ENCODE measurements at regions not wholly inside any gene's neighbourhood (a gene's known extent, or its start where the extent isn't known, plus 50 kb on each side); places are given as distances from the start of the nearest gene placed in this dataset.

- Mint-ChIP-seq H3K9me3 (peaks cover 8% of the 10 kb centered on the region), H3K4me3 (no peak overlapping the region), H3K27ac (no peak overlapping the region), H3K27me3 (ENCODE audit: insufficient read depth) (no peaks in the 10 kb centered on the region), H3K36me3 (ENCODE audit: low read depth) (no peaks in the 10 kb centered on the region), H3K4me1 (peaks cover 10% of the 10 kb centered on the region)
- H3K9ac ChIP-seq (ENCODE audit: extremely low read depth, low read length, poor library complexity, severe bottlenecking) = no peak overlapping the region
- DNase-seq = no peak
- 93% methylated on average over 3 of the region's 3 CpGs; no CpG with 5 or more reads in 1 of the 2 experiments for WGBS, 2 experiments (ENCODE audit: insufficient coverage in 1 of 2, insufficient read length in 1 of 2)
- H3K27me3 ChIP-seq (ENCODE audit: control insufficient read depth, insufficient read depth, low read length, poor library complexity, severe bottlenecking) = no peaks in the 10 kb centered on the region
- H3K9me3 ChIP-seq (ENCODE audit: control insufficient read depth, low read length) = peaks cover 18% of the 10 kb centered on the region
- H3K4me3 ChIP-seq (ENCODE audit: low read length) = peak overlapping the region; percentile 25
- H3K4me1 ChIP-seq (ENCODE audit: control insufficient read depth, insufficient read depth, low read length) = peaks cover 6% of the 10 kb centered on the region
- no peaks in the 10 kb centered on the region for H3K36me3 ChIP-seq (ENCODE audit: control insufficient read depth, insufficient read depth, low read length)
- H3K27ac ChIP-seq (ENCODE audit: low read depth, low read length) = no peak overlapping the region
- TF ChIP-seq, protein P1, sequence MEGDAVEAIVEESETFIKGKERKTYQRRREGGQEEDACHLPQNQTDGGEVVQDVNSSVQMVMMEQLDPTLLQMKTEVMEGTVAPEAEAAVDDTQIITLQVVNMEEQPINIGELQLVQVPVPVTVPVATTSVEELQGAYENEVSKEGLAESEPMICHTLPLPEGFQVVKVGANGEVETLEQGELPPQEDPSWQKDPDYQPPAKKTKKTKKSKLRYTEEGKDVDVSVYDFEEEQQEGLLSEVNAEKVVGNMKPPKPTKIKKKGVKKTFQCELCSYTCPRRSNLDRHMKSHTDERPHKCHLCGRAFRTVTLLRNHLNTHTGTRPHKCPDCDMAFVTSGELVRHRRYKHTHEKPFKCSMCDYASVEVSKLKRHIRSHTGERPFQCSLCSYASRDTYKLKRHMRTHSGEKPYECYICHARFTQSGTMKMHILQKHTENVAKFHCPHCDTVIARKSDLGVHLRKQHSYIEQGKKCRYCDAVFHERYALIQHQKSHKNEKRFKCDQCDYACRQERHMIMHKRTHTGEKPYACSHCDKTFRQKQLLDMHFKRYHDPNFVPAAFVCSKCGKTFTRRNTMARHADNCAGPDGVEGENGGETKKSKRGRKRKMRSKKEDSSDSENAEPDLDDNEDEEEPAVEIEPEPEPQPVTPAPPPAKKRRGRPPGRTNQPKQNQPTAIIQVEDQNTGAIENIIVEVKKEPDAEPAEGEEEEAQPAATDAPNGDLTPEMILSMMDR (conservative IDR thresholded peaks at IDR 0.05) = no peak
These were observed 168.5 kb upstream of the PELI2 start for GRCh38 chr14:55949708-55950107.

- no peaks in the 10 kb centered on the region for H3K27me3 ChIP-seq (ENCODE audit: control insufficient read depth, insufficient read depth, low read length, poor library complexity, severe bottlenecking)
- no peak overlapping the region for H3K27ac Mint-ChIP-seq
- H3K4me1 ChIP-seq (ENCODE audit: control insufficient read depth, insufficient read depth, low read length) = peaks cover 6% of the 10 kb centered on the region
- WGBS, 2 experiments (ENCODE audit: insufficient coverage in 1 of 2, insufficient read length in 1 of 2) = 83 to 94% methylated on average over 4 to 7 of the region's 7 CpGs
- no peak overlapping the region for H3K9ac ChIP-seq (ENCODE audit: extremely low read depth, low read length, poor library complexity, severe bottlenecking)
- H3K36me3 Mint-ChIP-seq (ENCODE audit: low read depth) = no peaks in the 10 kb centered on the region
- peak overlapping the region; percentile 25 for H3K4me3 ChIP-seq (ENCODE audit: low read length)
- H3K4me1 Mint-ChIP-seq = peaks cover 10% of the 10 kb centered on the region
- H3K9me3 Mint-ChIP-seq = peaks cover 8% of the 10 kb centered on the region
- H3K36me3 ChIP-seq (ENCODE audit: control insufficient read depth, insufficient read depth, low read length) = no peaks in the 10 kb centered on the region
- no peaks in the 10 kb centered on the region for H3K27me3 Mint-ChIP-seq (ENCODE audit: insufficient read depth)
- H3K4me3 Mint-ChIP-seq = no peak overlapping the region
- TF ChIP-seq, protein P1 (conservative IDR thresholded peaks at IDR 0.05) = no peak
- no peak overlapping the region for H3K27ac ChIP-seq (ENCODE audit: low read depth, low read length)
- H3K9me3 ChIP-seq (ENCODE audit: control insufficient read depth, low read length) = peaks cover 18% of the 10 kb centered on the region
- DNase-seq = no peak
These were observed 168.1 kb upstream of the PELI2 start for GRCh38 chr14:55950135-55950534.

DNA sequence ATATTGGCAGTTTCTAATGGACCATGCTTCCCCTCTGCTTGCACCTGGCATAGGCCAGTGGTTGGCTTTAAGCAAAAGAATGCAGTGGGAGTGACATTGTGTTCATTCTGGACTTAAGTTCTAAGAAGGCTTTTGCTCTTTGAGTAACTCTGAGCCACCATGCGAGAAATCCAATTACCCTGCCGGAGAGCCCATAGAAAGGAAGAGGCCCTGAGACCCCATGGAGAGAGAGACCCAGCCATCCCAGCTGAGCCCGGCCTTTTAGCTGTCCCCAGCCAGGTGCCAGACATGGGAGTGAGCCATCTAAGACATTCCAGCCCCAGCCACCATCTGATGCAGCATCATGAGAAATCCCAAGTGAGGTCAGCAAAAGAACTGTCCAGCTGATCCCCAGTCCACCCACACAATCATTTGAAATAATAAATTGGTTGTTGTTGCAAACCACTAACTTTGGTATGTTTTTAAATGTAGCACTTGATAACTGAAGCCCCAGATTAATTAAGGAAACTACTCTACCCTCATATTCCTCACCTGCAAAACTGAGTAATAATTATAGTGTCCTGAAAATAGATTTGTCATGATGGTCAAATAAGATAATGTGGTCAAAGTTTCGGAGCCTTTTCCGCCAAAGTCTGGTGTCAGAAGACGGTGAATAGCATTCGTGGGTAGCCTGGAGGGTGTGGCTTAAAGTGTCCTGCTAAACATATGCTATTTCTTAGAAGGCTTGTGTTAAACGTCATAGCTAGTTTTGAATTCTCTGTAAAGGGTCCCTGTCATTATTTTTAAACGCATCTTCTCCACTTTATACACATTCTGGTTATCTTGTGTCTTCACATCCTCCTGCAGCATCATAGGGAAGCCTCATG, 166.6 kb upstream of the PELI2 start:
- Histone ChIP-seq H3K27me3 (ENCODE audit: control insufficient read depth, insufficient read depth, low read length, poor library complexity, severe bottlenecking) (no peaks in the 10 kb centered on the region), H3K4me3 (ENCODE audit: low read length) (no peak overlapping the region), H3K9me3 (ENCODE audit: control insufficient read depth, low read length) (peaks cover 18% of the 10 kb centered on the region), H3K9ac (ENCODE audit: extremely low read depth, low read length, poor library complexity, severe bottlenecking) (no peak overlapping the region), H3K27ac (ENCODE audit: low read depth, low read length) (no peak overlapping the region), H3K4me1 (ENCODE audit: control insufficient read depth, insufficient read depth, low read length) (peaks cover 6% of the 10 kb centered on the region), H3K36me3 (ENCODE audit: control insufficient read depth, insufficient read depth, low read length) (no peaks in the 10 kb centered on the region)
- Mint-ChIP-seq H3K9me3 (peaks cover 8% of the 10 kb centered on the region), H3K4me3 (no peak overlapping the region), H3K4me1 (peaks cover 10% of the 10 kb centered on the region), H3K27ac (no peak overlapping the region), H3K27me3 (ENCODE audit: insufficient read depth) (peaks cover 2% of the 10 kb centered on the region), H3K36me3 (ENCODE audit: low read depth) (no peaks in the 10 kb centered on the region)
- peak; percentile 70 for DNase-seq
- TF ChIP-seq, protein P1 (conservative IDR thresholded peaks at IDR 0.05) = no peak
- WGBS, 2 experiments (ENCODE audit: insufficient coverage in 1 of 2, insufficient read length in 1 of 2) = 78 to 81% methylated on average over 6 to 9 of the region's 9 CpGs
